ENCODE measurements at regions not wholly inside any gene's neighbourhood (a gene's known extent, or its start where the extent isn't known, plus 50 kb on each side); places are given as distances from the start of the nearest gene placed in this dataset.

- TF ChIP-seq CTCF (IDR thresholded peaks at IDR 0.05) (no peak), POLR2A (IDR thresholded peaks at IDR 0.05) (no peak)
Observed at GRCh38 chr21:28113718-28114117, 879.0 kb downstream of the LTN1 start.
